ENCODE measurements at regions not wholly inside any gene's neighbourhood (a gene's known extent, or its start where the extent isn't known, plus 50 kb on each side); places are given as distances from the start of the nearest gene placed in this dataset.

DNA sequence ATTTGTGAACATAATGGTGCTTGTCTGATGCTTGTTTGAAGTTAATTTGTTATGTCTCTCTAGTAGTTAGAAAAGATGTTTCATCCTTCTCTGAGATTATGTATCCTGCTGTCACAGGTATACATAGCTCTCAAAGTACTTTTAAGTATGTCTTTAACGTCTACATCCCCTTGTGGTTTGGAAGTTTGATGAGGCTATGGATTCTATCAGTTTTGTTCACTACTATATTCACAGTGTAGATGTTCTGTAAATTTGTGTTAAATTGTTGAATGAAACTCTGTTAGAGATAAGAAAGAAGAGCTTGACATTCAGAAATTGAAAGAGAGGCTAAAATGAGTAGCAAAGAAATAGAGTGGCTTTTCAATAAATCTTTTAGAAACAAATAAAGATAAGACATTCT, 304.6 kb upstream of the MIR17HG start:
- no peaks in the 10 kb centered on the region for H3K27me3 ChIP-seq (ENCODE audit: insufficient read depth)
- H3K4me3 Mint-ChIP-seq: no peak overlapping the region
- H3K79me2 ChIP-seq (replicated peaks; ENCODE audit: insufficient read depth): no peaks in the 10 kb centered on the region
- H3K27ac ChIP-seq (ENCODE audit: low read depth): no peak overlapping the region
- H3K4me2 ChIP-seq: no peak overlapping the region
- no peaks in the 10 kb centered on the region for H3K4me1 ChIP-seq (ENCODE audit: insufficient read depth)
- H3K27me3 Mint-ChIP-seq (ENCODE audit: insufficient read depth, low read depth, poor library complexity): no peaks in the 10 kb centered on the region
- TF ChIP-seq, protein P1, sequence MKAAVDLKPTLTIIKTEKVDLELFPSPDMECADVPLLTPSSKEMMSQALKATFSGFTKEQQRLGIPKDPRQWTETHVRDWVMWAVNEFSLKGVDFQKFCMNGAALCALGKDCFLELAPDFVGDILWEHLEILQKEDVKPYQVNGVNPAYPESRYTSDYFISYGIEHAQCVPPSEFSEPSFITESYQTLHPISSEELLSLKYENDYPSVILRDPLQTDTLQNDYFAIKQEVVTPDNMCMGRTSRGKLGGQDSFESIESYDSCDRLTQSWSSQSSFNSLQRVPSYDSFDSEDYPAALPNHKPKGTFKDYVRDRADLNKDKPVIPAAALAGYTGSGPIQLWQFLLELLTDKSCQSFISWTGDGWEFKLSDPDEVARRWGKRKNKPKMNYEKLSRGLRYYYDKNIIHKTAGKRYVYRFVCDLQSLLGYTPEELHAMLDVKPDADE (IDR thresholded peaks at IDR 0.05): no peak
- TF ChIP-seq CREB1 (CRISPR knock-in tag; IDR thresholded peaks at IDR 0.05; ENCODE audit: low read depth) (no peak), POLR2AphosphoS5 (IDR thresholded peaks at IDR 0.05; ENCODE audit: low read depth) (no peak), NANOG (IDR thresholded peaks at IDR 0.05; ENCODE audit: borderline replicate concordance) (no peak), ZNF114 (CRISPR knock-in tag; IDR thresholded peaks at IDR 0.05) (no peak), STAT1 (IDR thresholded peaks at IDR 0.05; ENCODE audit: unreplicated experiment) (no peak), EZH2 (IDR thresholded peaks at IDR 0.05; ENCODE audit: low read depth, unreplicated experiment) (no peak), ZNF331 (CRISPR knock-in tag; IDR thresholded peaks at IDR 0.05; ENCODE audit: low read depth) (no peak)
- TF ChIP-seq, protein P2, sequence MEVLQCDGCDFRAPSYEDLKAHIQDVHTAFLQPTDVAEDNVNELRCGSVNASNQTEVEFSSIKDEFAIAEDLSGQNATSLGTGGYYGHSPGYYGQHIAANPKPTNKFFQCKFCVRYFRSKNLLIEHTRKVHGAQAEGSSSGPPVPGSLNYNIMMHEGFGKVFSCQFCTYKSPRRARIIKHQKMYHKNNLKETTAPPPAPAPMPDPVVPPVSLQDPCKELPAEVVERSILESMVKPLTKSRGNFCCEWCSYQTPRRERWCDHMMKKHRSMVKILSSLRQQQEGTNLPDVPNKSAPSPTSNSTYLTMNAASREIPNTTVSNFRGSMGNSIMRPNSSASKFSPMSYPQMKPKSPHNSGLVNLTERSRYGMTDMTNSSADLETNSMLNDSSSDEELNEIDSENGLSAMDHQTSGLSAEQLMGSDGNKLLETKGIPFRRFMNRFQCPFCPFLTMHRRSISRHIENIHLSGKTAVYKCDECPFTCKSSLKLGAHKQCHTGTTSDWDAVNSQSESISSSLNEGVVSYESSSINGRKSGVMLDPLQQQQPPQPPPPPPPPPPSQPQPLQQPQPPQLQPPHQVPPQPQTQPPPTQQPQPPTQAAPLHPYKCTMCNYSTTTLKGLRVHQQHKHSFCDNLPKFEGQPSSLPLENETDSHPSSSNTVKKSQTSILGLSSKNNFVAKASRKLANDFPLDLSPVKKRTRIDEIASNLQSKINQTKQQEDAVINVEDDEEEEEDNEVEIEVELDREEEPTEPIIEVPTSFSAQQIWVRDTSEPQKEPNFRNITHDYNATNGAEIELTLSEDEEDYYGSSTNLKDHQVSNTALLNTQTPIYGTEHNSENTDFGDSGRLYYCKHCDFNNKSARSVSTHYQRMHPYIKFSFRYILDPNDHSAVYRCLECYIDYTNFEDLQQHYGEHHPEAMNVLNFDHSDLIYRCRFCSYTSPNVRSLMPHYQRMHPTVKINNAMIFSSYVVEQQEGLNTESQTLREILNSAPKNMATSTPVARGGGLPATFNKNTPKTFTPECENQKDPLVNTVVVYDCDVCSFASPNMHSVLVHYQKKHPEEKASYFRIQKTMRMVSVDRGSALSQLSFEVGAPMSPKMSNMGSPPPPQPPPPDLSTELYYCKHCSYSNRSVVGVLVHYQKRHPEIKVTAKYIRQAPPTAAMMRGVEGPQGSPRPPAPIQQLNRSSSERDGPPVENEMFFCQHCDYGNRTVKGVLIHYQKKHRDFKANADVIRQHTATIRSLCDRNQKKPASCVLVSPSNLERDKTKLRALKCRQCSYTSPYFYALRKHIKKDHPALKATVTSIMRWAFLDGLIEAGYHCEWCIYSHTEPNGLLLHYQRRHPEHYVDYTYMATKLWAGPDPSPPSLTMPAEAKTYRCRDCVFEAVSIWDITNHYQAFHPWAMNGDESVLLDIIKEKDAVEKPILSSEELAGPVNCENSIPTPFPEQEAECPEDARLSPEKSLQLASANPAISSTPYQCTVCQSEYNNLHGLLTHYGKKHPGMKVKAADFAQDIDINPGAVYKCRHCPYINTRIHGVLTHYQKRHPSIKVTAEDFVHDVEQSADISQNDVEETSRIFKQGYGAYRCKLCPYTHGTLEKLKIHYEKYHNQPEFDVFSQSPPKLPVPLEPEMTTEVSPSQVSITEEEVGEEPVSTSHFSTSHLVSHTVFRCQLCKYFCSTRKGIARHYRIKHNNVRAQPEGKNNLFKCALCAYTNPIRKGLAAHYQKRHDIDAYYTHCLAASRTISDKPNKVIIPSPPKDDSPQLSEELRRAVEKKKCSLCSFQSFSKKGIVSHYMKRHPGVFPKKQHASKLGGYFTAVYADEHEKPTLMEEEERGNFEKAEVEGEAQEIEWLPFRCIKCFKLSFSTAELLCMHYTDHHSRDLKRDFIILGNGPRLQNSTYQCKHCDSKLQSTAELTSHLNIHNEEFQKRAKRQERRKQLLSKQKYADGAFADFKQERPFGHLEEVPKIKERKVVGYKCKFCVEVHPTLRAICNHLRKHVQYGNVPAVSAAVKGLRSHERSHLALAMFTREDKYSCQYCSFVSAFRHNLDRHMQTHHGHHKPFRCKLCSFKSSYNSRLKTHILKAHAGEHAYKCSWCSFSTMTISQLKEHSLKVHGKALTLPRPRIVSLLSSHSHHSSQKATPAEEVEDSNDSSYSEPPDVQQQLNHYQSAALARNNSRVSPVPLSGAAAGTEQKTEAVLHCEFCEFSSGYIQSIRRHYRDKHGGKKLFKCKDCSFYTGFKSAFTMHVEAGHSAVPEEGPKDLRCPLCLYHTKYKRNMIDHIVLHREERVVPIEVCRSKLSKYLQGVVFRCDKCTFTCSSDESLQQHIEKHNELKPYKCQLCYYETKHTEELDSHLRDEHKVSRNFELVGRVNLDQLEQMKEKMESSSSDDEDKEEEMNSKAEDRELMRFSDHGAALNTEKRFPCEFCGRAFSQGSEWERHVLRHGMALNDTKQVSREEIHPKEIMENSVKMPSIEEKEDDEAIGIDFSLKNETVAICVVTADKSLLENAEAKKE (CRISPR knock-in tag; IDR thresholded peaks at IDR 0.05): no peak
- TF ChIP-seq, protein P3, sequence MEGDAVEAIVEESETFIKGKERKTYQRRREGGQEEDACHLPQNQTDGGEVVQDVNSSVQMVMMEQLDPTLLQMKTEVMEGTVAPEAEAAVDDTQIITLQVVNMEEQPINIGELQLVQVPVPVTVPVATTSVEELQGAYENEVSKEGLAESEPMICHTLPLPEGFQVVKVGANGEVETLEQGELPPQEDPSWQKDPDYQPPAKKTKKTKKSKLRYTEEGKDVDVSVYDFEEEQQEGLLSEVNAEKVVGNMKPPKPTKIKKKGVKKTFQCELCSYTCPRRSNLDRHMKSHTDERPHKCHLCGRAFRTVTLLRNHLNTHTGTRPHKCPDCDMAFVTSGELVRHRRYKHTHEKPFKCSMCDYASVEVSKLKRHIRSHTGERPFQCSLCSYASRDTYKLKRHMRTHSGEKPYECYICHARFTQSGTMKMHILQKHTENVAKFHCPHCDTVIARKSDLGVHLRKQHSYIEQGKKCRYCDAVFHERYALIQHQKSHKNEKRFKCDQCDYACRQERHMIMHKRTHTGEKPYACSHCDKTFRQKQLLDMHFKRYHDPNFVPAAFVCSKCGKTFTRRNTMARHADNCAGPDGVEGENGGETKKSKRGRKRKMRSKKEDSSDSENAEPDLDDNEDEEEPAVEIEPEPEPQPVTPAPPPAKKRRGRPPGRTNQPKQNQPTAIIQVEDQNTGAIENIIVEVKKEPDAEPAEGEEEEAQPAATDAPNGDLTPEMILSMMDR (conservative IDR thresholded peaks at IDR 0.05; ENCODE audit: low read depth in 2 of 2): no peak
- H3K4me3 ChIP-seq: no peak overlapping the region
- H3K4me1 Mint-ChIP-seq: peaks cover 13% of the 10 kb centered on the region; the same call in 2 of the 3 replicates
- no peaks in the 10 kb centered on the region for H3K36me3 ChIP-seq (ENCODE audit: insufficient read depth)
- ATAC-seq (no peak), DNase-seq (ENCODE audit: low spot score) (no peak)
- H3K9me2 ChIP-seq (ENCODE audit: insufficient read depth): peaks cover 9% of the 10 kb centered on the region; the same call in 1 of the 2 replicates
- no peaks in the 10 kb centered on the region for H3K36me3 Mint-ChIP-seq (ENCODE audit: low read depth)
- H3K27ac Mint-ChIP-seq: no peak overlapping the region
- no peaks in the 10 kb centered on the region for H3K9me3 Mint-ChIP-seq
- no peaks in the 10 kb centered on the region for H3F3A ChIP-seq (replicated peaks; ENCODE audit: low read depth)
- H4K20me1 ChIP-seq (replicated peaks; ENCODE audit: insufficient read depth): no peaks in the 10 kb centered on the region
- H2AFZ ChIP-seq: no peak overlapping the region

Measured in GM23338 (cell line).